ENCODE measurements at regions not wholly inside any gene's neighbourhood (a gene's known extent, or its start where the extent isn't known, plus 50 kb on each side); places are given as distances from the start of the nearest gene placed in this dataset.

GRCh38 chr6:132219901-132220300, 181.4 kb downstream of the MOXD1 start:
- H3K27ac Mint-ChIP-seq (ENCODE audit: unreplicated experiment) = no peak overlapping the region
- no peak overlapping the region for H3K4me3 Mint-ChIP-seq (ENCODE audit: unreplicated experiment)
- peaks cover 3% of the 10 kb centered on the region for H3K36me3 Mint-ChIP-seq (ENCODE audit: low read depth)
- H3K27me3 Mint-ChIP-seq (ENCODE audit: low read depth) = no peaks in the 10 kb centered on the region
- H3K9me3 Mint-ChIP-seq (ENCODE audit: low read depth) = peaks cover 5% of the 10 kb centered on the region
- H3K4me1 Mint-ChIP-seq (ENCODE audit: low read depth) = peaks cover 6% of the 10 kb centered on the region
- DNase-seq (ENCODE audit: low spot score) = no peak
- no peak for TF ChIP-seq CTCF (IDR thresholded peaks at IDR 0.05)

DNA sequence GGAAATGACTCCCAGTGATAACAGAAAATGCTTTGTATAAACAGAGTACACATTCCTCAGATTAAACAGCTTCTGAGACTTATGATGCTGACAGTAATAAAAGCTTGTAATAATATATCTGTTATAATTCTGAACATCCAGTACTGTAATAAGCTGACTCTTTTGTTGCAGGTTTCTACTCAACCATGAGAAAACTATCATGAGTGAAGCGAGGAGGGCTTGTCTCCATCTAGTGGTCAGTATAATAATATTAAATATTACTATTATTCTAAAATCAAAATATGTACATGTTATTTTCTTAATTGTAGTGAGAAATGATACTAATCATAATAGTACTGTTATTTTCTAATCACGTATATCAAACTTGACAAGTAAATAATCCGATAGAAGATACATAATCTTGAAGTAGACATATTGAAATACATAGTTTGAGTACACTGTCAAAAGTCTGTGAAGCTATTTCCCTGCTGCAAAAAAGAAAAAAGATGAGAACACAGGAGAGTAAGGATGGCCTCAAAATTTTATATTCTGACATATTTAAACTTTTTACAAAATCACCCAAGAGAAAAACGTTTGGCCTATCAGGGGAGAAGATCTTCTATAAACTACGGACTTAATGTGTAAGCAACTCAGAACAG, 183.1 kb downstream of the MOXD1 start:
- peak; percentile 93 for TF ChIP-seq CTCF (IDR thresholded peaks at IDR 0.05)
- H3K4me1 Mint-ChIP-seq (ENCODE audit: low read depth) = peaks cover 6% of the 10 kb centered on the region
- H3K27me3 Mint-ChIP-seq (ENCODE audit: low read depth) = no peaks in the 10 kb centered on the region
- H3K27ac Mint-ChIP-seq (ENCODE audit: unreplicated experiment) = peak overlapping the region; percentile 34
- DNase-seq (ENCODE audit: low spot score) = no peak
- no peak overlapping the region for H3K4me3 Mint-ChIP-seq (ENCODE audit: unreplicated experiment)
- no peaks in the 10 kb centered on the region for H3K9me3 Mint-ChIP-seq (ENCODE audit: low read depth)
- no peaks in the 10 kb centered on the region for H3K36me3 Mint-ChIP-seq (ENCODE audit: low read depth)

DNA sequence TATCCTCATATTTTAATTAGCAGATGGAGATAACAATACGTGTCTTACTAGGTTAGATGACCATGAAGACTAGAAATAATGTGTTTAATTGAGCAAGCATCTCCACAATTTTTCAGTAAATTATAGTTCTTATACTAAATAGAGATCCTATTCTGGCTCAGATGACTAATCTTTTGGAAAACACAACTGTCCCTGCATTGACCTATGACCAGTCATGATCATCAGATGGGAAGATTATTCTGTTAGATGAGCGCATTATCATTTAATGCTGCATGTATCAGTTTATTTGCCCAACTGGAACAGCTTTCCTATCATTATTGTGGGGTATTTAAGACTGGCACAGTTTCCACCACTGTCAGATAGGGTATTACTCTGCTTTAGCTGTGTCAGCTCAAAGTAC, 185.5 kb downstream of the MOXD1 start:
- no peaks in the 10 kb centered on the region for H3K9me3 Mint-ChIP-seq (ENCODE audit: low read depth)
- DNase-seq (ENCODE audit: low spot score) = no peak
- H3K36me3 Mint-ChIP-seq (ENCODE audit: low read depth) = no peaks in the 10 kb centered on the region
- H3K4me3 Mint-ChIP-seq (ENCODE audit: unreplicated experiment) = no peak overlapping the region
- TF ChIP-seq CTCF (IDR thresholded peaks at IDR 0.05) = no peak
- no peaks in the 10 kb centered on the region for H3K27me3 Mint-ChIP-seq (ENCODE audit: low read depth)
- no peak overlapping the region for H3K27ac Mint-ChIP-seq (ENCODE audit: unreplicated experiment)
- H3K4me1 Mint-ChIP-seq (ENCODE audit: low read depth) = peaks cover 6% of the 10 kb centered on the region

- no peak for DNase-seq (ENCODE audit: low spot score)
- H3K27ac Mint-ChIP-seq (ENCODE audit: unreplicated experiment) = no peak overlapping the region
Measured at GRCh38 chr6:132214716-132215115, 186.6 kb downstream of the MOXD1 start.

GRCh38 chr6:132213732-132214131, 187.5 kb downstream of the MOXD1 start:
- no peak for TF ChIP-seq CTCF (IDR thresholded peaks at IDR 0.05)
- no peaks in the 10 kb centered on the region for H3K36me3 Mint-ChIP-seq (ENCODE audit: low read depth)
- no peaks in the 10 kb centered on the region for H3K27me3 Mint-ChIP-seq (ENCODE audit: low read depth)
- peaks cover 6% of the 10 kb centered on the region for H3K4me1 Mint-ChIP-seq (ENCODE audit: low read depth)
- no peak for DNase-seq (ENCODE audit: low spot score)
- no peak overlapping the region for H3K4me3 Mint-ChIP-seq (ENCODE audit: unreplicated experiment)
- no peaks in the 10 kb centered on the region for H3K9me3 Mint-ChIP-seq (ENCODE audit: low read depth)
- H3K27ac Mint-ChIP-seq (ENCODE audit: unreplicated experiment) = no peak overlapping the region

More at GRCh38 chr6:132214716-132215115, 186.6 kb downstream of the MOXD1 start:
- H3K27me3 Mint-ChIP-seq (ENCODE audit: low read depth) = no peaks in the 10 kb centered on the region
- no peak overlapping the region for H3K4me3 Mint-ChIP-seq (ENCODE audit: unreplicated experiment)
- H3K9me3 Mint-ChIP-seq (ENCODE audit: low read depth) = no peaks in the 10 kb centered on the region
- TF ChIP-seq CTCF (IDR thresholded peaks at IDR 0.05) = no peak
- H3K4me1 Mint-ChIP-seq (ENCODE audit: low read depth) = peaks cover 6% of the 10 kb centered on the region
- H3K36me3 Mint-ChIP-seq (ENCODE audit: low read depth) = no peaks in the 10 kb centered on the region
